ENCODE measurements at regions not wholly inside any gene's neighbourhood (a gene's known extent, or its start where the extent isn't known, plus 50 kb on each side); places are given as distances from the start of the nearest gene placed in this dataset.

GRCh38 chr1:4156241-4156973 lies 256.3 kb upstream of the C1orf174 start:
- Histone ChIP-seq H3K27ac (no peak overlapping the region), H3K9me3 (no peaks in the 10 kb centered on the region), H3K36me3 (no peaks in the 10 kb centered on the region), H3K27me3 (no peaks in the 10 kb centered on the region), H3K4me1 (no peaks in the 10 kb centered on the region), H3K4me3 (no peak overlapping the region)
- no peak for TF ChIP-seq CTCF (IDR thresholded peaks at IDR 0.05)
- intact Hi-C loops (cut with DNase I) = no loop called here
- ATAC-seq (no peak), DNase-seq (no peak)

- Histone ChIP-seq H3K27ac (no peak overlapping the region), H3K36me3 (no peaks in the 10 kb centered on the region), H3K27me3 (no peaks in the 10 kb centered on the region), H3K4me3 (no peak overlapping the region), H3K4me1 (no peaks in the 10 kb centered on the region), H3K9me3 (no peaks in the 10 kb centered on the region)
- TF ChIP-seq CTCF (IDR thresholded peaks at IDR 0.05) = no peak
- ATAC-seq (no peak), DNase-seq (peak; percentile 39)
- intact Hi-C loops (cut with DNase I) = no loop called here
Measured at GRCh38 chr1:4160181-4160580, 260.1 kb upstream of the C1orf174 start.

- intact Hi-C loops (cut with DNase I) = no loop called here
- Histone ChIP-seq H3K9me3 (no peaks in the 10 kb centered on the region), H3K4me1 (no peaks in the 10 kb centered on the region), H3K27ac (no peak overlapping the region), H3K36me3 (no peaks in the 10 kb centered on the region), H3K4me3 (no peak overlapping the region), H3K27me3 (no peaks in the 10 kb centered on the region)
- ATAC-seq (no peak), DNase-seq (peak; percentile 49)
- no peak for TF ChIP-seq CTCF (IDR thresholded peaks at IDR 0.05)
Measured at GRCh38 chr1:4161366-4162006, 261.4 kb upstream of the C1orf174 start.

- Histone ChIP-seq H3K4me1 (no peaks in the 10 kb centered on the region), H3K27me3 (peaks cover 24% of the 10 kb centered on the region), H3K4me3 (no peak overlapping the region), H3K36me3 (no peaks in the 10 kb centered on the region), H3K27ac (no peak overlapping the region), H3K9me3 (no peaks in the 10 kb centered on the region)
- no peak for TF ChIP-seq CTCF (IDR thresholded peaks at IDR 0.05)
- intact Hi-C loops (cut with DNase I) = no loop called here
- ATAC-seq (no peak), DNase-seq (no peak)
Measured at GRCh38 chr1:4164965-4165364, 264.9 kb upstream of the C1orf174 start.

- Histone ChIP-seq H3K27me3 (peaks cover 24% of the 10 kb centered on the region), H3K9me3 (no peaks in the 10 kb centered on the region), H3K27ac (no peak overlapping the region), H3K4me3 (no peak overlapping the region), H3K4me1 (no peaks in the 10 kb centered on the region), H3K36me3 (no peaks in the 10 kb centered on the region)
- intact Hi-C loops (cut with DNase I) = no loop called here
- no peak for TF ChIP-seq CTCF (IDR thresholded peaks at IDR 0.05)
- ATAC-seq = no peak
- no peak for DNase-seq
Measured at GRCh38 chr1:4165686-4166300, 265.7 kb upstream of the C1orf174 start.
